HL-60 (cell line): ENCODE measurements at regions not wholly inside any gene's neighbourhood (a gene's known extent, or its start where the extent isn't known, plus 50 kb on each side); places are given as distances from the start of the nearest gene placed in this dataset.

Experiments used
- DNase-seq, 2 experiments: peaks; one replicate each; pipeline ENCODE4 v3.0.0-alpha.2; 2010 to 2020; ENCODE audit warnings: low read depth in 1 of 2, low spot score in 1 of 2
- H3K27ac ChIP-seq: fragments of 250-450 bp; sonication (Bioruptor Pico); replicated peaks from 2 replicates; pipeline ENCODE4 v1.5.1; 2020; ENCODE audit warnings: mild to moderate bottlenecking, moderate library complexity
- H3K27me3 ChIP-seq: fragments of 250-450 bp; sonication (Bioruptor Pico); 2 replicates; pipeline ENCODE4 v1.5.1; 2021; ENCODE audit warnings: mild to moderate bottlenecking, moderate library complexity; ENCODE audit not compliant: insufficient read depth, poor library complexity, severe bottlenecking
- H3K4me3 ChIP-seq: replicated peaks from 2 replicates; pipeline ENCODE4 v1.5.1; 2011; ENCODE audit warnings: mild to moderate bottlenecking, control low read depth, low read length; ENCODE audit not compliant: insufficient read depth
- CTCF ChIP-seq: IDR thresholded peaks from one replicate; pipeline ENCODE4 v1.5.1; 2011; ENCODE audit warnings: low read length, control low read depth, inconsistent platforms; ENCODE audit not compliant: insufficient read depth
- GABPA ChIP-seq: IDR thresholded peaks from 2 replicates; pipeline ENCODE4 v1.6.1; 2012; ENCODE audit warnings: low read depth
- POLR2AphosphoS5 ChIP-seq: IDR thresholded peaks from 2 replicates; pipeline ENCODE4 v1.6.1; 2012; ENCODE audit warnings: low read depth
- SPI1 ChIP-seq: IDR thresholded peaks from 2 replicates; pipeline ENCODE4 v1.6.1; 2012; ENCODE audit warnings: low read depth, mild to moderate bottlenecking, borderline replicate concordance
- TF ChIP-seq, protein P1 (sequence below): IDR thresholded peaks from 2 replicates; pipeline ENCODE4 v1.6.1; 2012; ENCODE audit warnings: low read depth; ENCODE audit not compliant: insufficient replicate concordance

DNA sequence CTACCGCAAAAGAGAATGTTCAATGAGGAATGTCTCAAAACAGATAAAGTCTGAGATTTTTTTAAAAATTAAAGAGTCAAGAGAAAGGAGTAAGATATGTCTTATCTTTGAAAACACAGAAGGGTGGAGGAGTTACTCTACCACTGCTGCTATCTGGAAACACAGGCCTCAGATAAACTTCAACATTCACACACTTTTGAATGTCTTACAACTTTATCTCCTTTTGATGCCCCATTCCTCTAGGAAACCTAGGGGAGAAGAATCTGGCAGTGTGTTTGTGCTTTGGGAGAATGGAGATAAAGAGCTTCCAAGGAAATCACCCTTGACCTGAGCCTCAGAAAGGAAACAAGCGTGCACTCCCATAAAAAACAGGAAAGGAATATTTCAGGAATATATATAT, 468.2 kb downstream of the PLOD2 start:
- no peaks in the 10 kb centered on the region for H3K27me3 ChIP-seq
- no peak for DNase-seq
- TF ChIP-seq, protein P1, sequence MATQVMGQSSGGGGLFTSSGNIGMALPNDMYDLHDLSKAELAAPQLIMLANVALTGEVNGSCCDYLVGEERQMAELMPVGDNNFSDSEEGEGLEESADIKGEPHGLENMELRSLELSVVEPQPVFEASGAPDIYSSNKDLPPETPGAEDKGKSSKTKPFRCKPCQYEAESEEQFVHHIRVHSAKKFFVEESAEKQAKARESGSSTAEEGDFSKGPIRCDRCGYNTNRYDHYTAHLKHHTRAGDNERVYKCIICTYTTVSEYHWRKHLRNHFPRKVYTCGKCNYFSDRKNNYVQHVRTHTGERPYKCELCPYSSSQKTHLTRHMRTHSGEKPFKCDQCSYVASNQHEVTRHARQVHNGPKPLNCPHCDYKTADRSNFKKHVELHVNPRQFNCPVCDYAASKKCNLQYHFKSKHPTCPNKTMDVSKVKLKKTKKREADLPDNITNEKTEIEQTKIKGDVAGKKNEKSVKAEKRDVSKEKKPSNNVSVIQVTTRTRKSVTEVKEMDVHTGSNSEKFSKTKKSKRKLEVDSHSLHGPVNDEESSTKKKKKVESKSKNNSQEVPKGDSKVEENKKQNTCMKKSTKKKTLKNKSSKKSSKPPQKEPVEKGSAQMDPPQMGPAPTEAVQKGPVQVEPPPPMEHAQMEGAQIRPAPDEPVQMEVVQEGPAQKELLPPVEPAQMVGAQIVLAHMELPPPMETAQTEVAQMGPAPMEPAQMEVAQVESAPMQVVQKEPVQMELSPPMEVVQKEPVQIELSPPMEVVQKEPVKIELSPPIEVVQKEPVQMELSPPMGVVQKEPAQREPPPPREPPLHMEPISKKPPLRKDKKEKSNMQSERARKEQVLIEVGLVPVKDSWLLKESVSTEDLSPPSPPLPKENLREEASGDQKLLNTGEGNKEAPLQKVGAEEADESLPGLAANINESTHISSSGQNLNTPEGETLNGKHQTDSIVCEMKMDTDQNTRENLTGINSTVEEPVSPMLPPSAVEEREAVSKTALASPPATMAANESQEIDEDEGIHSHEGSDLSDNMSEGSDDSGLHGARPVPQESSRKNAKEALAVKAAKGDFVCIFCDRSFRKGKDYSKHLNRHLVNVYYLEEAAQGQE = no peak
- TF ChIP-seq CTCF (no peak), POLR2AphosphoS5 (no peak), GABPA (no peak), SPI1 (no peak)
- no peak overlapping the region for H3K4me3 ChIP-seq
- no peak overlapping the region for H3K27ac ChIP-seq

GRCh38 chr3:145696011-145696410, 465.0 kb downstream of the PLOD2 start:
- no peak overlapping the region for H3K4me3 ChIP-seq
- no peaks in the 10 kb centered on the region for H3K27me3 ChIP-seq
- TF ChIP-seq CTCF (no peak), SPI1 (no peak), GABPA (no peak), POLR2AphosphoS5 (no peak)
- TF ChIP-seq, protein P1 = no peak
- DNase-seq = no peak
- H3K27ac ChIP-seq = no peak overlapping the region

GRCh38 chr3:145698250-145698649, 462.7 kb downstream of the PLOD2 start:
- Histone ChIP-seq H3K4me3 (no peak overlapping the region), H3K27me3 (no peaks in the 10 kb centered on the region), H3K27ac (no peak overlapping the region)
- DNase-seq = no peak
- TF ChIP-seq GABPA (no peak), CTCF (no peak), SPI1 (no peak), POLR2AphosphoS5 (no peak)
- TF ChIP-seq, protein P1 = no peak
